Thyroid gland (tissue), 4 donors: ENCODE measurements at regions not wholly inside any gene's neighbourhood (a gene's known extent, or its start where the extent isn't known, plus 50 kb on each side); places are given as distances from the start of the nearest gene placed in this dataset.

Experiments
- CTCF ChIP-seq, 6 experiments: fragments of 200-600 bp in 3 of 6; fragments of 450-650 bp in 3 of 6; sonication (generic) in 3 of 6; IDR thresholded peaks; one replicate each; pipeline ENCODE4 v1.5.1; 2016 to 2019; ENCODE audit warnings: antibody characterized with exemption in 6 of 6, mild to moderate bottlenecking in 2 of 6, inconsistent platforms in 1 of 6, moderate library complexity in 1 of 6
- POLR2A ChIP-seq, 2 donors: fragments of 450-650 bp; IDR thresholded peaks; one replicate each; pipeline ENCODE4 v1.6.1; 2017; ENCODE audit warnings: antibody characterized with exemption in 2 of 2, mild to moderate bottlenecking in 2 of 2, moderate library complexity in 1 of 2

- TF ChIP-seq POLR2A (IDR thresholded peaks at IDR 0.05) (no peak), CTCF (IDR thresholded peaks at IDR 0.05) (no peak)
Observed at GRCh38 chr11:112520354-112520753, 259.7 kb upstream of the PLET1 start.
